ENCODE measurements at regions not wholly inside any gene's neighbourhood (a gene's known extent, or its start where the extent isn't known, plus 50 kb on each side); places are given as distances from the start of the nearest gene placed in this dataset.

- TF ChIP-seq POLR2AphosphoS5 (IDR thresholded peaks at IDR 0.05) (no peak), CTCF (IDR thresholded peaks at IDR 0.05) (no peak), EP300 (IDR thresholded peaks at IDR 0.05; ENCODE audit: low read depth) (no peak), POLR2A (IDR thresholded peaks at IDR 0.05) (no peak)
Measured at GRCh38 chrX:26927419-26927818, 535.7 kb downstream of the PPP4R3C start.

All from transverse colon (tissue), 4 donors.